Neural cell (in vitro differentiated cells): ENCODE measurements at regions not wholly inside any gene's neighbourhood (a gene's known extent, or its start where the extent isn't known, plus 50 kb on each side); places are given as distances from the start of the nearest gene placed in this dataset.

ENCODE experiments used
- H2AFZ ChIP-seq: fragments of 200-600, 300-800 bp; sonication (generic), shearing (Covaris generic); 2 replicates; pipeline ENCODE4 v1.6.0; 2014; ENCODE audit warnings: low read depth, mild to moderate bottlenecking, antibody characterized with exemption, low read length, moderate library complexity
- H3F3A ChIP-seq: fragments of 200-600 bp; shearing (Covaris generic); 2 replicates; pipeline ENCODE4 v1.6.1; 2016; ENCODE audit warnings: mild to moderate bottlenecking, moderate library complexity, mixed read lengths, antibody characterized with exemption, low read length; ENCODE audit not compliant: insufficient read depth, poor library complexity, severe bottlenecking
- H3K27ac ChIP-seq: fragments of 200-600, 300-800 bp; sonication (generic), shearing (Covaris generic); 2 replicates; pipeline ENCODE4 v1.5.1; 2014; ENCODE audit warnings: mild to moderate bottlenecking, low read length, moderate library complexity
- H3K27me3 ChIP-seq: fragments of 300-800, 200-600 bp; sonication (generic), shearing (Covaris generic); 2 replicates; pipeline ENCODE4 v1.6.0; 2014; ENCODE audit warnings: mild to moderate bottlenecking, low read depth, low read length, moderate library complexity; ENCODE audit not compliant: insufficient read depth
- H3K36me3 ChIP-seq: fragments of 300-800, 200-600 bp; sonication (generic), shearing (Covaris generic); 2 replicates; pipeline ENCODE4 v1.5.1; 2014; ENCODE audit warnings: mild to moderate bottlenecking, antibody characterized with exemption, low read length, moderate library complexity; ENCODE audit not compliant: insufficient read depth
- H3K4me2 ChIP-seq: fragments of 300-800, 200-600 bp; sonication (generic), shearing (Covaris generic); 2 replicates; pipeline ENCODE4 v1.6.0; 2014; ENCODE audit warnings: mild to moderate bottlenecking, low read length
- H3K4me3 ChIP-seq: fragments of 300-800, 200-600 bp; sonication (generic), shearing (Covaris generic); 2 replicates; pipeline ENCODE4 v1.5.1; 2014; ENCODE audit warnings: mild to moderate bottlenecking, low read length, moderate library complexity
- H3K79me2 ChIP-seq: fragments of 200-600 bp; shearing (Covaris generic); replicated peaks from 2 replicates; pipeline ENCODE4 v1.6.0; 2014; ENCODE audit warnings: mild to moderate bottlenecking, low read length, moderate library complexity; ENCODE audit not compliant: insufficient read depth
- H3K9ac ChIP-seq: fragments of 300-800, 200-600 bp; sonication (generic), shearing (Covaris generic); 2 replicates; pipeline ENCODE4 v1.6.1; 2016; ENCODE audit warnings: mild to moderate bottlenecking, low read length, mixed read lengths
- H3K9me2 ChIP-seq: fragments of 200-600 bp; shearing (Covaris generic); 2 replicates; pipeline ENCODE4 v1.6.1; 2016; ENCODE audit warnings: mild to moderate bottlenecking, low read length, mixed read lengths; ENCODE audit not compliant: insufficient read depth
- H3K9me3 ChIP-seq: fragments of 200-600, 300-800 bp; sonication (generic), shearing (Covaris generic); 2 replicates; pipeline ENCODE4 v1.6.1; 2016; ENCODE audit warnings: mild to moderate bottlenecking, mixed run types, low read length, moderate library complexity, mixed read lengths
- H4K20me1 ChIP-seq: fragments of 200-600 bp; shearing (Covaris generic); 2 replicates; pipeline ENCODE4 v1.6.1; 2016; ENCODE audit warnings: mild to moderate bottlenecking, mixed run types; ENCODE audit not compliant: insufficient read depth
- EP300 ChIP-seq: fragments of 450-650 bp; conservative IDR thresholded peaks from 2 replicates; pipeline ENCODE4 v1.6.1; 2014; ENCODE audit warnings: antibody characterized with exemption, mild to moderate bottlenecking, moderate library complexity; ENCODE audit not compliant: poor library complexity, severe bottlenecking
- EZH2 ChIP-seq: fragments of 200-600, 300-800 bp; shearing (Covaris generic), sonication (generic); IDR thresholded peaks from 2 replicates; pipeline ENCODE4 v1.6.1; 2014; ENCODE audit warnings: antibody characterized with exemption, low read length, borderline replicate concordance, mild to moderate bottlenecking; ENCODE audit not compliant: insufficient read depth, poor library complexity, severe bottlenecking
- MXI1 ChIP-seq: fragments of 450-650 bp; conservative IDR thresholded peaks from 2 replicates; pipeline ENCODE4 v1.6.1; 2014; ENCODE audit warnings: antibody characterized with exemption, mild to moderate bottlenecking; ENCODE audit not compliant: poor library complexity, severe bottlenecking
- POLR2AphosphoS5 ChIP-seq: IDR thresholded peaks from 2 replicates; pipeline ENCODE4 v1.6.1; 2012
- RAD21 ChIP-seq: fragments of 450-650 bp; conservative IDR thresholded peaks from 2 replicates; pipeline ENCODE4 v1.6.1; 2014; ENCODE audit warnings: antibody characterized with exemption, mild to moderate bottlenecking, moderate library complexity
- SMC3 ChIP-seq: fragments of 450-650 bp; conservative IDR thresholded peaks from 2 replicates; pipeline ENCODE4 v1.6.1; 2014; ENCODE audit warnings: antibody characterized with exemption, mild to moderate bottlenecking, moderate library complexity; ENCODE audit not compliant: poor library complexity
- TAF1 ChIP-seq: IDR thresholded peaks from 2 replicates; pipeline ENCODE4 v1.6.1; 2012; ENCODE audit warnings: low read depth
- TF ChIP-seq, protein P1 (sequence below): IDR thresholded peaks from 2 replicates; pipeline ENCODE4 v1.6.1; 2012; ENCODE audit warnings: borderline replicate concordance
- TF ChIP-seq, protein P2 (sequence below): fragments of 450-650 bp; IDR thresholded peaks from 2 replicates; pipeline ENCODE4 v1.5.1; 2014; ENCODE audit warnings: antibody characterized with exemption, mild to moderate bottlenecking, moderate library complexity; ENCODE audit not compliant: poor library complexity, severe bottlenecking

DNA sequence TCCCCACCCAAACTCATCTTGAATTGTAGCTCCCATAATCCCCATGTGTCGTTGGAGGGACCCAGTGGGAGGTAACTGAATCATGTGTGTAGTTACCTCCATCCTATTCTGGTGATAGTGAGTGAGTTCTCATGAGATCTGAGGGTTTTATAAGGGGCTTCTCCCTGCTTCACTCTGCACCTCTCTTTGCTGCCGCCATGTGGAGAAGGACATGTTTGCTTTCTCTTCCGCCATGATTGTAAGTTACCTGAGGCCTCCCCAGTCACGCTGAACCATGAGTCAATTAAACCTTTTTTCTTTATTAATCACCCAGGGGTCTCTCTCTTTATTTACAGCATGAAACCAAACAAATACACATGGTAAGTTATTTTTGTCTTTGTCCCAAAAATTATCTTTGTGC lies 726.1 kb downstream of the CDH18 start:
- no peaks in the 10 kb centered on the region for H3F3A ChIP-seq
- H2AFZ ChIP-seq: no peak overlapping the region
- no peak overlapping the region for H3K27ac ChIP-seq
- H3K36me3 ChIP-seq: no peaks in the 10 kb centered on the region
- no peaks in the 10 kb centered on the region for H3K27me3 ChIP-seq
- H3K4me3 ChIP-seq: no peak overlapping the region
- H3K9me3 ChIP-seq: no peaks in the 10 kb centered on the region
- H4K20me1 ChIP-seq: no peaks in the 10 kb centered on the region
- TF ChIP-seq EP300 (no peak), EZH2 (no peak), TAF1 (no peak), SMC3 (no peak), MXI1 (no peak), POLR2AphosphoS5 (no peak), RAD21 (no peak)
- TF ChIP-seq, protein P1, sequence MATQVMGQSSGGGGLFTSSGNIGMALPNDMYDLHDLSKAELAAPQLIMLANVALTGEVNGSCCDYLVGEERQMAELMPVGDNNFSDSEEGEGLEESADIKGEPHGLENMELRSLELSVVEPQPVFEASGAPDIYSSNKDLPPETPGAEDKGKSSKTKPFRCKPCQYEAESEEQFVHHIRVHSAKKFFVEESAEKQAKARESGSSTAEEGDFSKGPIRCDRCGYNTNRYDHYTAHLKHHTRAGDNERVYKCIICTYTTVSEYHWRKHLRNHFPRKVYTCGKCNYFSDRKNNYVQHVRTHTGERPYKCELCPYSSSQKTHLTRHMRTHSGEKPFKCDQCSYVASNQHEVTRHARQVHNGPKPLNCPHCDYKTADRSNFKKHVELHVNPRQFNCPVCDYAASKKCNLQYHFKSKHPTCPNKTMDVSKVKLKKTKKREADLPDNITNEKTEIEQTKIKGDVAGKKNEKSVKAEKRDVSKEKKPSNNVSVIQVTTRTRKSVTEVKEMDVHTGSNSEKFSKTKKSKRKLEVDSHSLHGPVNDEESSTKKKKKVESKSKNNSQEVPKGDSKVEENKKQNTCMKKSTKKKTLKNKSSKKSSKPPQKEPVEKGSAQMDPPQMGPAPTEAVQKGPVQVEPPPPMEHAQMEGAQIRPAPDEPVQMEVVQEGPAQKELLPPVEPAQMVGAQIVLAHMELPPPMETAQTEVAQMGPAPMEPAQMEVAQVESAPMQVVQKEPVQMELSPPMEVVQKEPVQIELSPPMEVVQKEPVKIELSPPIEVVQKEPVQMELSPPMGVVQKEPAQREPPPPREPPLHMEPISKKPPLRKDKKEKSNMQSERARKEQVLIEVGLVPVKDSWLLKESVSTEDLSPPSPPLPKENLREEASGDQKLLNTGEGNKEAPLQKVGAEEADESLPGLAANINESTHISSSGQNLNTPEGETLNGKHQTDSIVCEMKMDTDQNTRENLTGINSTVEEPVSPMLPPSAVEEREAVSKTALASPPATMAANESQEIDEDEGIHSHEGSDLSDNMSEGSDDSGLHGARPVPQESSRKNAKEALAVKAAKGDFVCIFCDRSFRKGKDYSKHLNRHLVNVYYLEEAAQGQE: no peak
- TF ChIP-seq, protein P2, sequence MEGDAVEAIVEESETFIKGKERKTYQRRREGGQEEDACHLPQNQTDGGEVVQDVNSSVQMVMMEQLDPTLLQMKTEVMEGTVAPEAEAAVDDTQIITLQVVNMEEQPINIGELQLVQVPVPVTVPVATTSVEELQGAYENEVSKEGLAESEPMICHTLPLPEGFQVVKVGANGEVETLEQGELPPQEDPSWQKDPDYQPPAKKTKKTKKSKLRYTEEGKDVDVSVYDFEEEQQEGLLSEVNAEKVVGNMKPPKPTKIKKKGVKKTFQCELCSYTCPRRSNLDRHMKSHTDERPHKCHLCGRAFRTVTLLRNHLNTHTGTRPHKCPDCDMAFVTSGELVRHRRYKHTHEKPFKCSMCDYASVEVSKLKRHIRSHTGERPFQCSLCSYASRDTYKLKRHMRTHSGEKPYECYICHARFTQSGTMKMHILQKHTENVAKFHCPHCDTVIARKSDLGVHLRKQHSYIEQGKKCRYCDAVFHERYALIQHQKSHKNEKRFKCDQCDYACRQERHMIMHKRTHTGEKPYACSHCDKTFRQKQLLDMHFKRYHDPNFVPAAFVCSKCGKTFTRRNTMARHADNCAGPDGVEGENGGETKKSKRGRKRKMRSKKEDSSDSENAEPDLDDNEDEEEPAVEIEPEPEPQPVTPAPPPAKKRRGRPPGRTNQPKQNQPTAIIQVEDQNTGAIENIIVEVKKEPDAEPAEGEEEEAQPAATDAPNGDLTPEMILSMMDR: no peak
- no peak overlapping the region for H3K9ac ChIP-seq
- H3K79me2 ChIP-seq: no peaks in the 10 kb centered on the region
- H3K9me2 ChIP-seq: no peaks in the 10 kb centered on the region
- H3K4me2 ChIP-seq: no peak overlapping the region

DNA sequence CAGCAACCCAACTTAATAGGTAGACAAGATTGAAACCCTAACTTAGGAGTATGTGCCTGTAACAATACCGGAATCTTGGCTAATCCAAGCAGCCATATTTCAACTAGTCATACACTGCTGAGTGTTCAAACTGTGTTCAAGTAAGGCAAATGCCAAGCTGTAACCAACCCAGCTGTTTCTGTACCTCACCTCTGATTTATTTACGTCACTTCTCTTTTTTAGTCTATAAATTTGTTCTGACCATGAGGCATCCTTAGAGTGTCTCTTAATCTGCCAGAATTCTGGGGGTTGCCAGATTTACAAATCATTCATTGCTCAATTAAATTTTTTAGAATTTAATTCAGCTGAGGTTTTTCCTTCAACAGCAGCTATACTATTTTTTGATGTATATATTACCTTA lies 723.2 kb downstream of the CDH18 start:
- no peak overlapping the region for H3K4me2 ChIP-seq
- no peaks in the 10 kb centered on the region for H4K20me1 ChIP-seq
- no peak overlapping the region for H3K4me3 ChIP-seq
- no peak overlapping the region for H2AFZ ChIP-seq
- H3K27me3 ChIP-seq: no peaks in the 10 kb centered on the region
- H3K9me2 ChIP-seq: no peaks in the 10 kb centered on the region
- no peaks in the 10 kb centered on the region for H3F3A ChIP-seq
- no peaks in the 10 kb centered on the region for H3K36me3 ChIP-seq
- no peak overlapping the region for H3K9ac ChIP-seq
- no peaks in the 10 kb centered on the region for H3K9me3 ChIP-seq
- no peak for TF ChIP-seq SMC3
- no peak for TF ChIP-seq EP300
- TF ChIP-seq, protein P1: no peak
- TF ChIP-seq, protein P2: no peak
- H3K27ac ChIP-seq: no peak overlapping the region
- H3K79me2 ChIP-seq: no peaks in the 10 kb centered on the region
